H1 (cell line): ENCODE measurements at regions not wholly inside any gene's neighbourhood (a gene's known extent, or its start where the extent isn't known, plus 50 kb on each side); places are given as distances from the start of the nearest gene placed in this dataset.

Source experiments
- CTCF ChIP-seq, 3 experiments: IDR thresholded peaks; 1 replicate in 2 of 3; 2 replicates in 1 of 3; pipeline versions ENCODE4 v1.5.1 to v1.6.1; 2011; ENCODE audit warnings: low read length in 3 of 3, mild to moderate bottlenecking in 3 of 3, inconsistent platforms in 2 of 3, low read depth in 1 of 3, moderate library complexity in 1 of 3; ENCODE audit not compliant: insufficient read depth in 1 of 3; ENCODE audit errors: control extremely low read depth in 1 of 3
- EP300 ChIP-seq, 2 experiments: IDR thresholded peaks; 1 replicate in 1 of 2; 2 replicates in 1 of 2; pipeline ENCODE4 v1.6.1; 2011 to 2012; ENCODE audit warnings: low read depth in 2 of 2, low read length in 2 of 2, mild to moderate bottlenecking in 2 of 2, borderline replicate concordance in 1 of 2, inconsistent platforms in 1 of 2, moderate library complexity in 1 of 2
- EZH2 ChIP-seq: fragments of 200-600 bp; sonication (generic); IDR thresholded peaks from 2 replicates; pipeline ENCODE4 v1.7.1; 2012; ENCODE audit warnings: low read depth, mild to moderate bottlenecking, moderate library complexity, low read length, inconsistent platforms; ENCODE audit not compliant: severe bottlenecking
- KDM1A ChIP-seq: fragments of 200-600, 300-600 bp; sonication (generic); IDR thresholded peaks from 2 replicates; pipeline ENCODE4 v1.7.1; 2016; ENCODE audit warnings: mild to moderate bottlenecking, low read length, borderline replicate concordance
- MAFK ChIP-seq: IDR thresholded peaks from 2 replicates; pipeline ENCODE4 v1.6.1; 2012; ENCODE audit warnings: low read depth, mild to moderate bottlenecking, improper control_type of control experiment, low read length
- NANOG ChIP-seq: IDR thresholded peaks from 2 replicates; pipeline ENCODE4 v1.6.1; 2011; ENCODE audit warnings: low read length, low read depth, mild to moderate bottlenecking, inconsistent platforms; ENCODE audit not compliant: insufficient read depth, poor library complexity, severe bottlenecking
- POLR2A ChIP-seq, 2 experiments: IDR thresholded peaks; 1 replicate in 1 of 2; 2 replicates in 1 of 2; pipeline ENCODE4 v1.6.1; 2011; ENCODE audit warnings: low read depth in 2 of 2, low read length in 2 of 2, mild to moderate bottlenecking in 2 of 2; ENCODE audit errors: control extremely low read depth in 1 of 2
- RAD21 ChIP-seq, 2 experiments: IDR thresholded peaks in 1 of 2; conservative IDR thresholded peaks in 1 of 2; 2 replicates each; pipeline ENCODE4 v1.6.1; 2011; ENCODE audit warnings: low read depth in 2 of 2, low read length in 2 of 2, improper control_type of control experiment in 1 of 2, inconsistent platforms in 1 of 2, mild to moderate bottlenecking in 1 of 2, moderate library complexity in 1 of 2
- RFX5 ChIP-seq: IDR thresholded peaks from 2 replicates; pipeline ENCODE4 v1.6.1; 2011; ENCODE audit warnings: low read depth, low read length, improper control_type of control experiment, borderline replicate concordance
- SUZ12 ChIP-seq: fragments of 200-600 bp; sonication (generic); IDR thresholded peaks from 2 replicates; pipeline ENCODE4 v1.6.1; 2012; ENCODE audit warnings: mild to moderate bottlenecking, inconsistent platforms, low read length, moderate library complexity, mixed read lengths
- YY1 ChIP-seq: IDR thresholded peaks from 2 replicates; pipeline ENCODE4 v1.6.1; 2011; ENCODE audit warnings: low read depth, mild to moderate bottlenecking, low read length

GRCh38 chr14:43307836-43308235 is 1199.2 kb downstream of the FSCB start:
- TF ChIP-seq CTCF (IDR thresholded peaks at IDR 0.05; ENCODE audit: control extremely low read depth in 1 of 3, insufficient read depth in 1 of 3, low read depth in 1 of 3, low read length in 3 of 3) (no peak), SUZ12 (no peak), RFX5 (no peak), RAD21 (IDR thresholded peaks at IDR 0.05 in 1 of 2, conservative IDR thresholded peaks at IDR 0.05 in 1 of 2; ENCODE audit: low read depth in 2 of 2, low read length in 2 of 2) (no peak), YY1 (no peak), KDM1A (no peak), EP300 (IDR thresholded peaks at IDR 0.05; ENCODE audit: borderline replicate concordance in 1 of 2, low read depth in 2 of 2, low read length in 2 of 2) (no peak), POLR2A (IDR thresholded peaks at IDR 0.05; ENCODE audit: control extremely low read depth in 1 of 2, low read depth in 2 of 2, low read length in 2 of 2) (no peak), MAFK (no peak), EZH2 (no peak), NANOG (no peak)
